Liver (tissue), 3 donors: ENCODE measurements at regions not wholly inside any gene's neighbourhood (a gene's known extent, or its start where the extent isn't known, plus 50 kb on each side); places are given as distances from the start of the nearest gene placed in this dataset.

Source experiments
- CTCF ChIP-seq: fragments of 150-350 bp; IDR thresholded peaks from 2 replicates; pipeline ENCODE4 v1.5.1; 2017; ENCODE audit warnings: improper control_type of control experiment, low read depth, low read length; ENCODE audit not compliant: missing input control
- REST ChIP-seq: IDR thresholded peaks from 2 replicates; pipeline ENCODE4 v1.6.1; 2016; ENCODE audit warnings: antibody characterized with exemption, mild to moderate bottlenecking
- TAF1 ChIP-seq: conservative IDR thresholded peaks from 2 replicates; pipeline ENCODE4 v1.6.1; 2016; ENCODE audit warnings: antibody characterized with exemption, mild to moderate bottlenecking
- donor health status: healthy.
- donor health status: healthy.

- no peak for TF ChIP-seq CTCF
- no peak for TF ChIP-seq TAF1
- no peak for TF ChIP-seq REST
These were observed 116.3 kb upstream of the ANKRD55 start for GRCh38 chr5:56349461-56349860.
